MCF 10A (cell line): ENCODE measurements at regions not wholly inside any gene's neighbourhood (a gene's known extent, or its start where the extent isn't known, plus 50 kb on each side); places are given as distances from the start of the nearest gene placed in this dataset.

Experiments used
- BruUV-seq: library from RNA; stranded (reverse); fragments of 400-500 nt; replicated peaks from 2 replicates; lab custom pipeline; 2021; lab: Mats Ljungman, UMichigan
- CTCF ChIA-PET: fragments of 300-600 bp; sonication (Branson Sonifier 250); formaldehyde crosslinking; extraction: SDS; loops from one replicate; lab custom pipeline; 2021; ENCODE audit warnings: antibody characterized with exemption, inconsistent platforms; lab: Yijun Ruan, JAX
- POLR2A ChIA-PET: fragments of 300-600, 350-650 bp; sonication (Branson Sonifier 250); formaldehyde crosslinking; extraction: SDS; loops from one replicate; lab custom pipeline; 2020; ENCODE audit warnings: antibody characterized with exemption, inconsistent platforms; lab: Yijun Ruan, JAX
- DNase-seq: peaks from one replicate; pipeline ENCODE4 v3.0.0-alpha.2; 2018; ENCODE audit not compliant: unreplicated experiment
- H3K27ac Mint-ChIP-seq: one replicate; pipeline ENCODE4 v1.8.0; 2022; ENCODE audit warnings: mild to moderate bottlenecking, low read depth, mixed read lengths; ENCODE audit not compliant: unreplicated experiment
- H3K27me3 Mint-ChIP-seq: one replicate; pipeline ENCODE4 v1.8.0; 2022; ENCODE audit warnings: mixed read lengths; ENCODE audit not compliant: insufficient read depth, unreplicated experiment
- H3K36me3 Mint-ChIP-seq: one replicate; pipeline ENCODE4 v1.8.0; 2022; ENCODE audit warnings: mild to moderate bottlenecking, moderate library complexity, mixed read lengths; ENCODE audit not compliant: insufficient read depth, unreplicated experiment
- H3K4me1 Mint-ChIP-seq: one replicate; pipeline ENCODE4 v1.8.0; 2022; ENCODE audit warnings: mixed read lengths; ENCODE audit not compliant: insufficient read depth, unreplicated experiment
- H3K4me3 Mint-ChIP-seq: one replicate; pipeline ENCODE4 v1.8.0; 2022; ENCODE audit warnings: mild to moderate bottlenecking, moderate library complexity, mixed read lengths; ENCODE audit not compliant: unreplicated experiment
- H3K9me3 Mint-ChIP-seq: one replicate; pipeline ENCODE4 v1.8.0; 2022; ENCODE audit warnings: mixed read lengths; ENCODE audit not compliant: unreplicated experiment
- intact Hi-C: fragments of 100-400 bp; cut with micrococcal nuclease; formaldehyde crosslinking; loops from 2 replicates; pipeline ENCODE4 v1.14.1; 2022
- TF ChIP-seq, protein P1 (sequence below): fragments of 200-600 bp; IDR thresholded peaks from one replicate; pipeline ENCODE4 v1.8.0; 2022; ENCODE audit warnings: antibody characterized with exemption, mild to moderate bottlenecking; ENCODE audit not compliant: unreplicated experiment

DNA sequence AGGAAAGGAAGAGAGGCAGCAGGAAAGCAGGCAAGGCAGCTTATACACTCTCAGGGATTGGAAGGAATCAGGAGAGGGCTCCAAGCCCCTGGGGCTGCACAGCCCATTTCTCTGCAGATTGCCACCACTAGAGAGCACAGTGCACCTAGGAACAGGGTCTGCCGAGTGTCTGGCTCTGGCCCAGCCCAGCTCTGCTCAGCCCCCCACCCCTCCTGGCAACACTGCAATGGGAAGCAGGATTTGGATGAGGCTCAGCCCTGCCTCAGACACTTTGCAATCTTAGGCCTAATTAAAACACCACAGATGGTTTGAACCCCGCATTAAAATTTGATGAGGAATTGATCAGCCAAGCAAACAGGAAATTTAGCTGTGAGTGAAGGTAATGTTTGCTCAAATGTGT, 252.7 kb downstream of the DHX35 start:
- Mint-ChIP-seq H3K9me3 (no peaks in the 10 kb centered on the region), H3K27ac (no peak overlapping the region), H3K4me1 (no peaks in the 10 kb centered on the region), H3K36me3 (no peaks in the 10 kb centered on the region), H3K27me3 (peaks cover 20% of the 10 kb centered on the region), H3K4me3 (no peak overlapping the region)
- TF ChIP-seq, protein P1, sequence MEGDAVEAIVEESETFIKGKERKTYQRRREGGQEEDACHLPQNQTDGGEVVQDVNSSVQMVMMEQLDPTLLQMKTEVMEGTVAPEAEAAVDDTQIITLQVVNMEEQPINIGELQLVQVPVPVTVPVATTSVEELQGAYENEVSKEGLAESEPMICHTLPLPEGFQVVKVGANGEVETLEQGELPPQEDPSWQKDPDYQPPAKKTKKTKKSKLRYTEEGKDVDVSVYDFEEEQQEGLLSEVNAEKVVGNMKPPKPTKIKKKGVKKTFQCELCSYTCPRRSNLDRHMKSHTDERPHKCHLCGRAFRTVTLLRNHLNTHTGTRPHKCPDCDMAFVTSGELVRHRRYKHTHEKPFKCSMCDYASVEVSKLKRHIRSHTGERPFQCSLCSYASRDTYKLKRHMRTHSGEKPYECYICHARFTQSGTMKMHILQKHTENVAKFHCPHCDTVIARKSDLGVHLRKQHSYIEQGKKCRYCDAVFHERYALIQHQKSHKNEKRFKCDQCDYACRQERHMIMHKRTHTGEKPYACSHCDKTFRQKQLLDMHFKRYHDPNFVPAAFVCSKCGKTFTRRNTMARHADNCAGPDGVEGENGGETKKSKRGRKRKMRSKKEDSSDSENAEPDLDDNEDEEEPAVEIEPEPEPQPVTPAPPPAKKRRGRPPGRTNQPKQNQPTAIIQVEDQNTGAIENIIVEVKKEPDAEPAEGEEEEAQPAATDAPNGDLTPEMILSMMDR, result no peak
- intact Hi-C loops, result no loop called here
- DNase-seq, result no peak
- BruUV-seq, result no TSS peak
- POLR2A ChIA-PET, result interaction anchor here (0.6 kb wide), 1 partner anchor 123 kb away, joined by 4 read pairs; no protein-coding TSS in a partner anchor
- CTCF ChIA-PET, result interaction anchor here (0.7 to 1.3 kb wide), 6 partner anchors 9 to 1662 kb away, joined by 3 to 4 read pairs (median 3); no protein-coding TSS in a partner anchor

DNA sequence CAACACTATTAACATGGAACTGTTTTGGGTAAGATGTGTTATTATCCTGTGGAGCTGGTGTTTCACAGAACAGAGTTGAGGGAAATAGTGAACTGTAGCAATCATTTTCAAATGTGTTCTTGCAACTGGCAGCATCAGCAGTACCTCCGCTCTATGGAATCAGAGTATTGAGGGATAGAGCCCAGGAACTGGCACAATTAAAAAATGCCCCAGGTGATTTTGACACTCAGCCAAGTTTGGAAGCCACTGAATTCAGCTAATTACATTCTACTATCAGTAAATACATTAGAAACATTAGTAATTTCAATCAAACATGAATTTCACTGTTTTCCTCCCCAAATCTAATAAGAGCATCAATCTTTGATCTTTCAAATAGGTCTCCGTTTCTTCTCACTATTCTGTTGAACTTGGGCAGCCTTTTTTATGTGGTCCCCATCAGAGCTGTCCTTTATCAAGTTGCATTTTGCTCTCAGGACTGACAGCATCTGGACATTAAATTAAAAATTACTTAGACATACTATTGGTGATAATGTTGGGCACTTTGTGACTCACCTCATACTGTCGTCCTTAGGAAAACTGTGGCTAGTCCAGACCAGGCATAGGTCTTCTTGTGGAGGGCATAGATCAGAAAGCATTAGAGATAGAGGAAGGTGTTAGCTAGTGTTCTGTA, 251.5 kb downstream of the DHX35 start:
- ChIA-PET CTCF (interaction anchor here (0.6 to 1.9 kb wide), 6 partner anchors 21 to 164 kb away, joined by 3 to 5 read pairs (median 4); no protein-coding TSS in a partner anchor), POLR2A (interaction anchor here (0.6 to 0.9 kb wide), 2 partner anchors 36 to 203 kb away, joined by 3 read pairs; no protein-coding TSS in a partner anchor)
- intact Hi-C loops, result no loop called here
- Mint-ChIP-seq H3K4me1 (no peaks in the 10 kb centered on the region), H3K27me3 (peaks cover 18% of the 10 kb centered on the region), H3K36me3 (no peaks in the 10 kb centered on the region), H3K4me3 (no peak overlapping the region), H3K27ac (no peak overlapping the region), H3K9me3 (no peaks in the 10 kb centered on the region)
- BruUV-seq, result no TSS peak
- TF ChIP-seq, protein P1, result no peak
- DNase-seq, result no peak

DNA sequence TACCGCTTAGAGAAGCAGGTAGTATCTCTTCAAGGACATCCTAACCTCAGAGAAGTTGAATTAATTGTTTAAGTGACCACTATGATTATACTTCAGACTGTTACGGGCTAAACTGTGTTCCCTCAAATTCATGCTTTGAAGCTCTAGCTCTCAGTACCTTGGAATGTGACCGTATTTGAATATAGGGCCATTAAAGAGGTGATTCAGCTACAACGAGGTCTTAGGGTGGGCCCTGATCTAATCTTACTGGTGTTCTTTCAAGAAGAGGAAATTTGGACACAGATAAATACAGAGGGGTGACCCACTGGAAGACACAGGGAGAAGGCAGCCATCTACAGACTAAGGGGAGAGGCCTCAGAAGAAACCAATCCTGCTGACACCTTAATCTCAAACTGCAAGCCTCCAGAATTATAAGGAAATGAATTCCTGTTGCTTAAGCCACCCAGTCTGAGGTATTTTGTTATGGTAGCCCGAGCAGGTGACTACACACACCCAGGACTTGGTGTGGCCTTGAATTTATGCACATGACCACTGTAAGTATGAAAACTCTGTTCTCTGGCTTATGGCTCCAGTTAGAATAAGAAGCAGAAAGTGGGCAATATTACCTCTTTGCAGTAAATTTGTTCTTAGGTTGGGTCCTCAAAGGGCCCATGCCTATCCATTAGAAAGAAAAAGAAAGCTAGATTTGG, 249.1 kb downstream of the DHX35 start:
- no peak overlapping the region for H3K27ac Mint-ChIP-seq
- CTCF ChIA-PET, result interaction anchor here (0.5 to 1.2 kb wide), 3 partner anchors 31 to 617 kb away, joined by 3 to 5 read pairs (median 3); no protein-coding TSS in a partner anchor
- intact Hi-C loops, result no loop called here
- TF ChIP-seq, protein P1, result no peak
- H3K4me3 Mint-ChIP-seq, result no peak overlapping the region
- no peak for DNase-seq
- BruUV-seq, result no TSS peak
- peaks cover 18% of the 10 kb centered on the region for H3K4me1 Mint-ChIP-seq
- peaks cover 8% of the 10 kb centered on the region for H3K27me3 Mint-ChIP-seq
- POLR2A ChIA-PET, result interaction anchor here (0.6 kb wide), 1 partner anchor 29 kb away, joined by 5 read pairs; no protein-coding TSS in a partner anchor
- no peaks in the 10 kb centered on the region for H3K9me3 Mint-ChIP-seq
- no peaks in the 10 kb centered on the region for H3K36me3 Mint-ChIP-seq

DNA sequence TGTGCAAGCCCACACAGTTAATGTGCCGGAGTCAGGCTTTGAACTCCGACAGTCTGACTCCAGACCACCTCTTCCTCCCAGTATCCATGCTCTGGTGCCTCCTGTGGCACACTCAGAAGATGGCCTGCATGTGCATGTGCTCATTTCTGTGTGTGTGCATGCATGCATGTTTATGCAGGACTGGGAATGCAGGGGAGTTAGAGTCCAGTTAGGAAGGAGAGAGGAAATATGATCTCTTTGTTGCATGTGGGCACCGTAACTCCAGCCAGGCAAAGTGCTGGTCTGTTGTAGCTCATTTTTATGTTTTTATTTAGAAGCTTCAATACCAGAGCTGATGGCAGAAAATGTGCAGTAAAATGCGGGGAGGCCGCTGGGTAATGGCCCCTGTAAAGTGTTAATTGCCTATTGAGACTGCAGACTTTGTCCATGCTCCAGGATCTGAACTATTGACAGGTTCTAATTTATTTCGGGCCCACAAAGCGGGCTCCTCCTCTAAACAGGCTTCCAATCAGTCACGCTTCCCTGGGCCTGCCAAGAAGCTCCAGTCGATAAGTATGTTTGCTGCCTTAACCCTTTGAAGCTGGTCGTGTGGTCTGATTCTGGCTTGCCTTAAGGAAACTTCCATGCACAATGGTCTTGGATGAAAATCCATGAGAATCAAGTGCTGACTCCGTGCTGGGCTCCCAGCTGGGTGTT, 248.3 kb downstream of the DHX35 start:
- no peak for DNase-seq
- TF ChIP-seq, protein P1, result no peak
- intact Hi-C loops, result no loop called here
- Mint-ChIP-seq H3K27me3 (peaks cover 1% of the 10 kb centered on the region), H3K36me3 (no peaks in the 10 kb centered on the region), H3K27ac (no peak overlapping the region), H3K4me3 (no peak overlapping the region), H3K4me1 (peaks cover 18% of the 10 kb centered on the region), H3K9me3 (no peaks in the 10 kb centered on the region)
- POLR2A ChIA-PET, result interaction anchor here (0.6 kb wide), 1 partner anchor 30 kb away, joined by 5 read pairs; no protein-coding TSS in a partner anchor
- BruUV-seq, result no TSS peak
- CTCF ChIA-PET, result interaction anchor here (0.5 to 1.2 kb wide), 2 partner anchors 32 to 54 kb away, joined by 3 read pairs; no protein-coding TSS in a partner anchor
